WTC11 (cell line): ENCODE measurements at regions not wholly inside any gene's neighbourhood (a gene's known extent, or its start where the extent isn't known, plus 50 kb on each side); places are given as distances from the start of the nearest gene placed in this dataset.

Source experiments
- ATAC-seq: fragments of 200-7000 bp; cut with Tn5 transposase; 2 replicates; pipeline ENCODE4 v1.10.0; 2021; ENCODE audit warnings: mild to moderate bottlenecking, moderate library complexity
- CTCF ChIA-PET: fragments of 300-600 bp; sonication (Branson Sonifier 250); formaldehyde crosslinking; loops from one replicate; lab custom pipeline; 2021; ENCODE audit warnings: antibody characterized with exemption; lab: Charles Lee
- POLR2A ChIA-PET: fragments of 350-600 bp; sonication (Branson Sonifier 250); formaldehyde crosslinking; loops from one replicate; lab custom pipeline; 2021; ENCODE audit warnings: antibody characterized with exemption; lab: Charles Lee
- DNase-seq: peaks from one replicate; pipeline ENCODE4 v3.0.0; 2021; ENCODE audit warnings: low spot score
- H3K27ac Mint-ChIP-seq: 2 replicates; pipeline ENCODE4 v1.8.0; 2021; ENCODE audit warnings: mixed read lengths
- H3K27me3 Mint-ChIP-seq: 2 replicates; pipeline ENCODE4 v1.8.0; 2021; ENCODE audit warnings: low read depth, mild to moderate bottlenecking, moderate library complexity, mixed read lengths
- H3K36me3 Mint-ChIP-seq: 2 replicates; pipeline ENCODE4 v1.8.0; 2021; ENCODE audit warnings: mixed read lengths
- H3K4me1 Mint-ChIP-seq: 2 replicates; pipeline ENCODE4 v1.8.0; 2022; ENCODE audit warnings: mixed read lengths
- H3K4me3 Mint-ChIP-seq: 2 replicates; pipeline ENCODE4 v1.8.0; 2021; ENCODE audit warnings: mild to moderate bottlenecking, moderate library complexity, mixed read lengths
- H3K9me3 Mint-ChIP-seq: 2 replicates; pipeline ENCODE4 v1.8.0; 2021; ENCODE audit warnings: mixed read lengths
- CBFB ChIP-seq: sonication (generic); formaldehyde crosslinking; IDR thresholded peaks from 2 replicates; pipeline ENCODE4 v1.8.1; 2022; ENCODE audit warnings: mild to moderate bottlenecking, low read depth, missing genetic modification reagents
- CREB1 ChIP-seq: sonication (generic); formaldehyde crosslinking; IDR thresholded peaks from 2 replicates; pipeline ENCODE4 v1.8.0; 2023; ENCODE audit warnings: mild to moderate bottlenecking, missing genetic modification reagents
- CREM ChIP-seq: sonication (generic); formaldehyde crosslinking; IDR thresholded peaks from 2 replicates; pipeline ENCODE4 v1.8.1; 2022; ENCODE audit warnings: mild to moderate bottlenecking, missing genetic modification reagents, moderate library complexity
- FOXK1 ChIP-seq: sonication (generic); formaldehyde crosslinking; IDR thresholded peaks from 2 replicates; pipeline ENCODE4 v1.8.0; 2022; ENCODE audit warnings: mild to moderate bottlenecking, moderate library complexity, missing genetic modification reagents
- GTF2I ChIP-seq: fragments of 250-450 bp; sonication (Bioruptor Pico); conservative IDR thresholded peaks from 2 replicates; pipeline ENCODE4 v1.4.0; 2021; ENCODE audit warnings: mild to moderate bottlenecking
- KAT7 ChIP-seq: sonication (generic); formaldehyde crosslinking; IDR thresholded peaks from 2 replicates; pipeline ENCODE4 v1.8.1; 2023; ENCODE audit warnings: missing genetic modification reagents, mild to moderate bottlenecking, borderline replicate concordance
- OVOL2 ChIP-seq: fragments of 250-450 bp; sonication (Bioruptor Pico); IDR thresholded peaks from 2 replicates; pipeline ENCODE4 v1.9.0; 2021; ENCODE audit warnings: mild to moderate bottlenecking, borderline replicate concordance
- PRRX2 ChIP-seq: fragments of 250-450 bp; sonication (Bioruptor Pico); IDR thresholded peaks from 2 replicates; pipeline ENCODE4 v1.8.0; 2021; ENCODE audit warnings: mild to moderate bottlenecking
- TP53 ChIP-seq: sonication (generic); formaldehyde crosslinking; IDR thresholded peaks from 2 replicates; pipeline ENCODE4 v1.8.1; 2023; ENCODE audit warnings: mild to moderate bottlenecking, missing genetic modification reagents
- ZNF138 ChIP-seq: sonication (generic); formaldehyde crosslinking; conservative IDR thresholded peaks from 2 replicates; pipeline ENCODE4 v1.8.1; 2022; ENCODE audit warnings: mild to moderate bottlenecking, moderate library complexity, missing genetic modification reagents
- ZNF232 ChIP-seq: sonication (generic); formaldehyde crosslinking; IDR thresholded peaks from 2 replicates; pipeline ENCODE4 v1.8.0; 2022; ENCODE audit warnings: mild to moderate bottlenecking, missing genetic modification reagents
- TF ChIP-seq, protein P1 (sequence below): fragments of 250-450 bp; sonication (Bioruptor Pico); conservative IDR thresholded peaks from 2 replicates; pipeline ENCODE4 v1.9.0; 2021; ENCODE audit warnings: mild to moderate bottlenecking
- TF ChIP-seq, protein P2 (sequence below): sonication (generic); formaldehyde crosslinking; IDR thresholded peaks from 2 replicates; pipeline ENCODE4 v1.8.1; 2022; ENCODE audit warnings: low read depth, mild to moderate bottlenecking, moderate library complexity, missing genetic modification reagents, borderline replicate concordance
- TF ChIP-seq, protein P3 (sequence below): fragments of 250-450 bp; sonication (Bioruptor Pico); IDR thresholded peaks from 2 replicates; pipeline ENCODE4 v1.9.0; 2021; ENCODE audit warnings: mild to moderate bottlenecking, borderline replicate concordance
- TF ChIP-seq, protein P4 (sequence below): sonication (generic); formaldehyde crosslinking; IDR thresholded peaks from 2 replicates; pipeline ENCODE4 v1.8.0; 2022; ENCODE audit warnings: mild to moderate bottlenecking, missing genetic modification reagents
- TF ChIP-seq, protein P5 (sequence below): sonication (generic); formaldehyde crosslinking; IDR thresholded peaks from 2 replicates; pipeline ENCODE4 v1.8.0; 2023; ENCODE audit warnings: mild to moderate bottlenecking, missing genetic modification reagents

DNA sequence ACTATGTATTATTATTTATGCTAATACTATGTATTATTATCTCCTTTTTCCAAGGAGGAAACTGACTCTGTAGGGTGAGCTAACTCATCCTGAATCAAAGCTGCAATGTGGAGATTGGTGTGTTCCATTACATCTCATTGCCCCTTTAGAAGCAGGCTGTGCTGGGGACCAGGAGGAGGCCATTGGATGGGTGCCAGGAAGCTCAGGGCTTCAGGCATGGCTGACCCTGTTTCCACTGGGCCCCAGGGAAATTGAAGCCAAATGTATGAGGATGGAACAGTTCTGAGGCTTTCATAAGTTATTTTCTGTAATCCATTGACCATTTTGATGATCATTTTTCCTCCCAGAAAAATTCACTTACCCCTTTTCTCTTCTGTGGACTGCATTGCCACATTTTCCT, 418.8 kb upstream of the ZFP42 start (continued):
- TF ChIP-seq, protein P1, sequence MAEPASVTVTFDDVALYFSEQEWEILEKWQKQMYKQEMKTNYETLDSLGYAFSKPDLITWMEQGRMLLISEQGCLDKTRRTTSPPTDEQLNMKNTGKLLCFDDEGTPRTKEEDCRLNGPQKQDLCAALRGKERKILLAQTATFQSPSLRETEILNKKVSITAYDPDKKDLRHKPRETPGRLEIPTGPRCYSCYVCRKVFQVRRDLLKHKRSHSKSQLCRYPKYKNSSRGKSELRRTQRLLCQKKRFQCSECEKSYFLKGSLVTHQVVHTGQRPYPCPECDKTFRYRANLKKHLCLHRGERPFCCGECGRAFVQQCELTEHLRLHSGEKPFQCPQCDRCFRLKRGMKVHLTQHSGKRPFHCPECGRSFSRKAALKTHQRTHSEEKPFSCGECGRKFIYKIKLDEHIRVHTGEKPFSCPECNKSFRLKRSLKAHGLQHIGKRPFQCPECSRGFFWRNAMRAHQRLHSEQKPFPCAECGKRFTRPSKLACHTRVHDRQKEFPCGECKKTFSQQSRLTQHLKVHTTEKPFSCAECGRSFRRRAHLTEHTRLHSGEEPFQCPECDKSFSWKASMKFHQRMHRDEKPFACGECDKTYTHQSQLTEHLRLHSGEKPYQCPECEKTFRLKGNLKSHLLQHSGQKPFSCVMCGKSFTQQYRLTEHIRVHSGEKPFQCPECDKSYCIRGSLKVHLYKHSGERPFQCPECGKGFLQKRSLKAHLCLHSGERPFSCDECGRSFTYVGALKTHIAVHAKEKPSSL: no peak
- TF ChIP-seq ZNF232 (CRISPR knock-in tag) (no peak), CREB1 (CRISPR knock-in tag) (no peak)
- TF ChIP-seq, protein P2, sequence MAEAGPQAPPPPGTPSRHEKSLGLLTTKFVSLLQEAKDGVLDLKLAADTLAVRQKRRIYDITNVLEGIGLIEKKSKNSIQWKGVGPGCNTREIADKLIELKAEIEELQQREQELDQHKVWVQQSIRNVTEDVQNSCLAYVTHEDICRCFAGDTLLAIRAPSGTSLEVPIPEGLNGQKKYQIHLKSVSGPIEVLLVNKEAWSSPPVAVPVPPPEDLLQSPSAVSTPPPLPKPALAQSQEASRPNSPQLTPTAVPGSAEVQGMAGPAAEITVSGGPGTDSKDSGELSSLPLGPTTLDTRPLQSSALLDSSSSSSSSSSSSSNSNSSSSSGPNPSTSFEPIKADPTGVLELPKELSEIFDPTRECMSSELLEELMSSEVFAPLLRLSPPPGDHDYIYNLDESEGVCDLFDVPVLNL: no peak

DNA sequence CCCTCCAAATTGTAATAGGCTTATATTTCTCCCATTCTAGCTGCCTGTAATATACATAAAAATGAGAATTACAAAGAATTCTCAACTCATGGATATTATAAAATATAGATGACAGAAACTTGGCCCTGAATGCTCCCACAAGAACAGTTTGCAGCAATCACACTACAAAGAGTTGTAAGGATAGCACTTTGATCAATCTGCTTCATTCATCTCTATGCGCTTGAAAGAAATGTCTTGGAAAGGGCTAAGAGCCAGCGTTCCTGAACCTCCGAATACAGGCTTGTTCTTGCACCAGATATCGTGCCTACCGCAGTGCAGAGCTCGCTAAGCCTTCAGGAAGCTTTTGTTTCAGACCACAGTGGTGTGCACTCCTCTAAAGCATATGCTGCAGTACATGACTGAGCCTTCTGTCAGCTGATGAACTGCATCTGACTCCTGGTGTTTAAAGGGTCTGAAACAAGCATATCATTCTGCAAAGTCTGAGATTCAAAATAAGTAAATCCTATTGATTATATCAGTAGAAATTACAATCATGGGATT, 417.6 kb upstream of the ZFP42 start:
- H3K27ac Mint-ChIP-seq: no peak overlapping the region
- TF ChIP-seq KAT7 (CRISPR knock-in tag): no peak
- TF ChIP-seq, protein P3, sequence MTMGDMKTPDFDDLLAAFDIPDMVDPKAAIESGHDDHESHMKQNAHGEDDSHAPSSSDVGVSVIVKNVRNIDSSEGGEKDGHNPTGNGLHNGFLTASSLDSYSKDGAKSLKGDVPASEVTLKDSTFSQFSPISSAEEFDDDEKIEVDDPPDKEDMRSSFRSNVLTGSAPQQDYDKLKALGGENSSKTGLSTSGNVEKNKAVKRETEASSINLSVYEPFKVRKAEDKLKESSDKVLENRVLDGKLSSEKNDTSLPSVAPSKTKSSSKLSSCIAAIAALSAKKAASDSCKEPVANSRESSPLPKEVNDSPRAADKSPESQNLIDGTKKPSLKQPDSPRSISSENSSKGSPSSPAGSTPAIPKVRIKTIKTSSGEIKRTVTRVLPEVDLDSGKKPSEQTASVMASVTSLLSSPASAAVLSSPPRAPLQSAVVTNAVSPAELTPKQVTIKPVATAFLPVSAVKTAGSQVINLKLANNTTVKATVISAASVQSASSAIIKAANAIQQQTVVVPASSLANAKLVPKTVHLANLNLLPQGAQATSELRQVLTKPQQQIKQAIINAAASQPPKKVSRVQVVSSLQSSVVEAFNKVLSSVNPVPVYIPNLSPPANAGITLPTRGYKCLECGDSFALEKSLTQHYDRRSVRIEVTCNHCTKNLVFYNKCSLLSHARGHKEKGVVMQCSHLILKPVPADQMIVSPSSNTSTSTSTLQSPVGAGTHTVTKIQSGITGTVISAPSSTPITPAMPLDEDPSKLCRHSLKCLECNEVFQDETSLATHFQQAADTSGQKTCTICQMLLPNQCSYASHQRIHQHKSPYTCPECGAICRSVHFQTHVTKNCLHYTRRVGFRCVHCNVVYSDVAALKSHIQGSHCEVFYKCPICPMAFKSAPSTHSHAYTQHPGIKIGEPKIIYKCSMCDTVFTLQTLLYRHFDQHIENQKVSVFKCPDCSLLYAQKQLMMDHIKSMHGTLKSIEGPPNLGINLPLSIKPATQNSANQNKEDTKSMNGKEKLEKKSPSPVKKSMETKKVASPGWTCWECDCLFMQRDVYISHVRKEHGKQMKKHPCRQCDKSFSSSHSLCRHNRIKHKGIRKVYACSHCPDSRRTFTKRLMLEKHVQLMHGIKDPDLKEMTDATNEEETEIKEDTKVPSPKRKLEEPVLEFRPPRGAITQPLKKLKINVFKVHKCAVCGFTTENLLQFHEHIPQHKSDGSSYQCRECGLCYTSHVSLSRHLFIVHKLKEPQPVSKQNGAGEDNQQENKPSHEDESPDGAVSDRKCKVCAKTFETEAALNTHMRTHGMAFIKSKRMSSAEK (CRISPR knock-in tag): no peak
- TF ChIP-seq ZNF138 (CRISPR knock-in tag): no peak
- TF ChIP-seq OVOL2 (CRISPR knock-in tag): no peak
- no peak for TF ChIP-seq TP53 (CRISPR knock-in tag)
- TF ChIP-seq FOXK1: no peak
- TF ChIP-seq CBFB (CRISPR knock-in tag): no peak
- TF ChIP-seq, protein P4, sequence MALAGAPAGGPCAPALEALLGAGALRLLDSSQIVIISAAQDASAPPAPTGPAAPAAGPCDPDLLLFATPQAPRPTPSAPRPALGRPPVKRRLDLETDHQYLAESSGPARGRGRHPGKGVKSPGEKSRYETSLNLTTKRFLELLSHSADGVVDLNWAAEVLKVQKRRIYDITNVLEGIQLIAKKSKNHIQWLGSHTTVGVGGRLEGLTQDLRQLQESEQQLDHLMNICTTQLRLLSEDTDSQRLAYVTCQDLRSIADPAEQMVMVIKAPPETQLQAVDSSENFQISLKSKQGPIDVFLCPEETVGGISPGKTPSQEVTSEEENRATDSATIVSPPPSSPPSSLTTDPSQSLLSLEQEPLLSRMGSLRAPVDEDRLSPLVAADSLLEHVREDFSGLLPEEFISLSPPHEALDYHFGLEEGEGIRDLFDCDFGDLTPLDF (CRISPR knock-in tag): no peak
- TF ChIP-seq, protein P5, sequence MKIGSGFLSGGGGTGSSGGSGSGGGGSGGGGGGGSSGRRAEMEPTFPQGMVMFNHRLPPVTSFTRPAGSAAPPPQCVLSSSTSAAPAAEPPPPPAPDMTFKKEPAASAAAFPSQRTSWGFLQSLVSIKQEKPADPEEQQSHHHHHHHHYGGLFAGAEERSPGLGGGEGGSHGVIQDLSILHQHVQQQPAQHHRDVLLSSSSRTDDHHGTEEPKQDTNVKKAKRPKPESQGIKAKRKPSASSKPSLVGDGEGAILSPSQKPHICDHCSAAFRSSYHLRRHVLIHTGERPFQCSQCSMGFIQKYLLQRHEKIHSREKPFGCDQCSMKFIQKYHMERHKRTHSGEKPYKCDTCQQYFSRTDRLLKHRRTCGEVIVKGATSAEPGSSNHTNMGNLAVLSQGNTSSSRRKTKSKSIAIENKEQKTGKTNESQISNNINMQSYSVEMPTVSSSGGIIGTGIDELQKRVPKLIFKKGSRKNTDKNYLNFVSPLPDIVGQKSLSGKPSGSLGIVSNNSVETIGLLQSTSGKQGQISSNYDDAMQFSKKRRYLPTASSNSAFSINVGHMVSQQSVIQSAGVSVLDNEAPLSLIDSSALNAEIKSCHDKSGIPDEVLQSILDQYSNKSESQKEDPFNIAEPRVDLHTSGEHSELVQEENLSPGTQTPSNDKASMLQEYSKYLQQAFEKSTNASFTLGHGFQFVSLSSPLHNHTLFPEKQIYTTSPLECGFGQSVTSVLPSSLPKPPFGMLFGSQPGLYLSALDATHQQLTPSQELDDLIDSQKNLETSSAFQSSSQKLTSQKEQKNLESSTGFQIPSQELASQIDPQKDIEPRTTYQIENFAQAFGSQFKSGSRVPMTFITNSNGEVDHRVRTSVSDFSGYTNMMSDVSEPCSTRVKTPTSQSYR (CRISPR knock-in tag): no peak
- no peak for TF ChIP-seq PRRX2 (CRISPR knock-in tag)
- no peak for TF ChIP-seq GTF2I
- no peak for TF ChIP-seq CREM (CRISPR knock-in tag)
- TF ChIP-seq, all 79 proteins: peak for 0
- DNase-seq (no peak), ATAC-seq (no peak)
- H3K4me3 Mint-ChIP-seq: no peak overlapping the region
- ChIA-PET CTCF (no interaction called here), POLR2A (no interaction called here)
- H3K27me3 Mint-ChIP-seq: no peaks in the 10 kb centered on the region
- H3K9me3 Mint-ChIP-seq: peaks cover 5% of the 10 kb centered on the region; the same call in 1 of the 2 replicates
- no peaks in the 10 kb centered on the region for H3K4me1 Mint-ChIP-seq
- no peaks in the 10 kb centered on the region for H3K36me3 Mint-ChIP-seq
